HG02588 (cell line): ENCODE measurements at regions not wholly inside any gene's neighbourhood (a gene's known extent, or its start where the extent isn't known, plus 50 kb on each side); places are given as distances from the start of the nearest gene placed in this dataset.

Experiments
- ATAC-seq: cut with Tn5 transposase; IDR thresholded peaks from one replicate; pipeline ENCODE4 v1.9.1; 2021; ENCODE audit warnings: mild to moderate bottlenecking, moderate library complexity; ENCODE audit not compliant: unreplicated experiment

- no peak for ATAC-seq
Measured at GRCh38 chr16:86986809-86987487, 330.2 kb downstream of the C16orf95 start.

GRCh38 chr16:86987746-86988670 is 329.2 kb downstream of the C16orf95 start:
- ATAC-seq, result no peak

- no peak for ATAC-seq
Measured at GRCh38 chr16:86988920-86989696, 328.1 kb downstream of the C16orf95 start.

GRCh38 chr16:86990451-86990850 is 326.7 kb downstream of the C16orf95 start:
- ATAC-seq, result no peak

- ATAC-seq, result no peak
Measured at GRCh38 chr16:86991679-86992078, 325.5 kb downstream of the C16orf95 start.

GRCh38 chr16:86992587-86992986 is 324.6 kb downstream of the C16orf95 start:
- ATAC-seq, result no peak

GRCh38 chr16:86993426-86994110 is 323.6 kb downstream of the C16orf95 start:
- ATAC-seq, result no peak

GRCh38 chr16:86994215-86994614 is 323.0 kb downstream of the C16orf95 start:
- no peak for ATAC-seq

- no peak for ATAC-seq
Measured at GRCh38 chr16:86994651-86995171, 322.5 kb downstream of the C16orf95 start.

- no peak for ATAC-seq
Measured at GRCh38 chr16:86995456-86995855, 321.7 kb downstream of the C16orf95 start.

GRCh38 chr16:86996081-86996480 is 321.1 kb downstream of the C16orf95 start:
- no peak for ATAC-seq

- ATAC-seq, result no peak
Measured at GRCh38 chr16:86997058-86997457, 320.1 kb downstream of the C16orf95 start.

GRCh38 chr16:86998196-86999001 is 318.8 kb downstream of the C16orf95 start:
- ATAC-seq, result no peak

- ATAC-seq, result no peak
Measured at GRCh38 chr16:87000001-87000400, 317.2 kb downstream of the C16orf95 start.

- ATAC-seq, result no peak
Measured at GRCh38 chr16:87002717-87003413, 314.3 kb downstream of the C16orf95 start.

- ATAC-seq, result no peak
Measured at GRCh38 chr16:87003414-87003755, 313.8 kb downstream of the C16orf95 start.

- ATAC-seq, result no peak
Measured at GRCh38 chr16:87006021-87006420, 311.2 kb downstream of the C16orf95 start.

GRCh38 chr16:87006789-87007745 is 310.1 kb downstream of the C16orf95 start:
- ATAC-seq, result no peak
